CD4-positive, alpha-beta T cell treated with Interleukin-15 for 1 hour (primary cell): ENCODE measurements at regions not wholly inside any gene's neighbourhood (a gene's known extent, or its start where the extent isn't known, plus 50 kb on each side); places are given as distances from the start of the nearest gene placed in this dataset.

ENCODE experiments used
- DNase-seq: peaks from one replicate; pipeline ENCODE4 v3.0.0-alpha.2; 2020

DNA sequence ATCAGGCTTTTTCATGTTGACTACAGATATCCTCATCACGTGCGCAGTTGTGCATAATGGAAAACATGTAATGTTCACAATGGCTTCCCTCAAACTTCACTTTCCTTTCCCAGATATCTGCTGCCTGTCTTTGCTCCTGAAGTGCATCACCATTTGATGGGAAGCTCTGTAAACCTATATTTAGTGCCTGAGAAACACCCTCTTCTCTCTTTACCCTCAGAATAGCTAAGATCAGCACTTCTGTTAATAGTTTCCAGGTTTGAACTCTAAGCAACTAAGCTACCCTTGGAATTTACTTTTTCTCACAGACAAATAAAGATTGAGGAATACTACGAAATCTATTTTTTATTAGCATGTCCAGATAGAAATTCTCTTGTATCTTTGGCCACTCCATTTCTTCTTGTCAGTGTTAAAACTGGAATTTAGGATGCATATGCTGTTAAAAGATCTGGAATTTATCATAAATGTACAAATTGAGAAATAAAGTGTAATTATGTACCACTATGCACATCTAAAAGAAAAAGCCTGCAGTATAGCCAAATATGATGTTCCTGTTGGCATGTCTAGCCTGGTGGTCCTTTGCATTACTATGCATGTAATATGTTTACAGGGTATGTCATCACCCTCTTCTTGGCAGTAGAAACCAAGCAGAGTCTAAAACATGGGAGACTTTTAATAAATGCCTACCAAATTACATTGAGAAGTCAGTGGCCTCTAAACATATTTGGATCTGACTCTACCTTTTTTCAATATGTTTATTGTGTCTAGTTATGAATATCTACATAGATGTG, 278.7 kb downstream of the FIGN start:
- no peak for DNase-seq

DNA sequence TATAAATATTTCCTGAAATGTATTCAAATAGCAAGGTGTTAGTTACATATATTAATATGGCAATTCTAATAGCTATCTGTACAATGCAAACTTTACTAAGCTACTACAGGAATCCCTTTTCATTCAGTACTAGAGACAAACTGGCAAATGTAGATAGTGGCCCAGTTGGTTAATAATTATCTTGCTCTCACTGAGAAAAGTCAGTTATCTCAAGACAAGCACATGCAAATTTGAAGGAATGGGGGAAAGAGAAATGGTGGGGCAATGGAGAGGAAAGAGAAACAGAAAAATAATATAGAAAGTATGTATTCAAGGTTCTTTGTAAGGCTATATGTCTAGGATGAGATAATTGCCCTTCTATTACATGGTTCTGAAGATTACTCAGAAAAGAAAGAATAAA, 280.0 kb downstream of the FIGN start:
- DNase-seq, result no peak

DNA sequence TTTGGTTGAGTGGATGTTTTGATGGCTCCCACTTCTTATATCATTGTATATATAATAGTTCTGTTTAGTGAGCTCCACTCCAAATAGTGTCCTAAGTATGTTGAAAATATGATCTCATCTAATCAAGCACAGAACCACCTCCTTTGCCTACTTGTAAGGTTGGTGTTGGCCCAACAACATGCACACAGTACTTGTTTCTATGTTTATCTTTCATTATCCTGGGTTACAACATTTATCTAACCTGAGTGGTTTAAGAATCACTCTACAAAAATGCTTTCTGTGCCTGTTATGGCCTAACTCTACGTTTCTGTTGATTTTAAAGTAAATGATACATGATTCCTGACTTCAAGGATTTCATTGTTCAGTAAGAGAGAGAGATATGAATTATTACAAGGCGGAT, 281.9 kb downstream of the FIGN start:
- DNase-seq, result no peak

DNA sequence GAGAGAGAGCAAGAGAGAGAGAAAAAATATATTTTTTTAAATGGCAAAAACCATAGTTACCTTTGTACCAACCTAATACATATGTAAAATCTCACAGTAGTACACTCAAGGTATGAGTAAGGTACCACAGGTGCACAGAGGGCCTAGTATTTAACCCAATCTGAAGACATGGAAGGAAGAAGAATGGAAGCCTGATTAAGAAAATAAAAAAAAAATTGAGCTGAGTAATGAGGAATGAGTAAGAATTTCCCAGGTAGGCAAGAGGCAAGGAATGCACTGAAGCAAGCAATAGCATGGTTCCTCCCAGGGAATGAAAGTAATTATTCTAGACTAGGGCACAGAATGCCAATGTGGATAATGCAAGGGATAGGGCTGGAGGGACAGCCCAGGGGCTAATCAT, 294.2 kb downstream of the FIGN start:
- DNase-seq, result no peak

DNA sequence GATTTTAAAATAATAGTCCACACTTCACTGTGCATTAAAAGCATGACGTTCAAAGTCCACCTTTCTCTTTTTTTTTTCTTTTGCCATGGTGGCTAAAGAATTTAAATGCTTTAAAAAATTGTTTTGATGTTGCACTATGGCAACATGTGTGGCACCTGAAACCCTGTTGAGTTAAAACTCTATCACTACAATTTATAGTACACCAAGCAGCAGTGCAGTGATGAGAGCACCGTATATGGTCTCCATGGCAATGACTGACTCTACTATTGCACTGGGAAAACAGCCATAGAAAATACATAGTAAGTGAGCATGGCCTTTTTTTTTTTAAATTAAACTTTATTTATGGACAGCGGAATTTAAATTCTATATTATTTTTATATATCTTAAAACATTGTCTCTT, 298.8 kb downstream of the FIGN start:
- no peak for DNase-seq

DNA sequence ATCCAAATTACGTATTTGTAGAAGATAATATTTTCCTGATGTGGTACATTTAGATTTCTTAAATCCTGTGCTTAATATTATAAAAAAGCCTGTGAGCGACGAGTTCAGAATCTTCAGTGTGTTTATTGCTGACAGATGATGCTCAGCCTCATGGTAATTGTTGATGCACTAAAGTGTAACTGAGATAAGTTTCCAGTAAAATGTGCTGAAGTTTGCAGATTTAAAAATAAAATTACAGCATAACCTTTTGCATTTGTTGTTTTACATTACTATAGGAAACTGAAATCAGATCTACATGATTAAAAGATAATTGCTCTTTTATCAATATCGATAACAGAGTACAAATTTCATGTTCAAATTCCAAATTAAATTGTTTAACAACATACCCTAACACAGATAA, 307.6 kb downstream of the FIGN start:
- no peak for DNase-seq

DNA sequence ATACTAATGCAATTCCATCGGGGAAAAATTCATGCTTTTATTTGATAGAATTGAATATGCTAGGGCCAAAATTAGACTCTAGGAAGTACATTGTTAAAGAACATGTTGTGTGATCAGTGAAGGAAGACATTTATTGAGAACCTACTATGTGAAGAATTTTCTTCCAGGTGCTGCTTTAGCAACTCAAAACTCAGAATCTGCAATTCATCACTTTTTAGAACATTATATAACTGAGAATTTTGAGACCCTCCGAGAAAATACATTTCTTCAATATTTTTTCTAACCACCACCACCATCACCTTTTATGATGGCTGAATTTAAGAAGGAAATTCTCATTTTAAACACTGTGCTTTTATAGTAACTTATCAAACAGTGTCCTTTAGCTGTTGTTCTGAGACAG, 315.2 kb downstream of the FIGN start:
- DNase-seq, result no peak

DNA sequence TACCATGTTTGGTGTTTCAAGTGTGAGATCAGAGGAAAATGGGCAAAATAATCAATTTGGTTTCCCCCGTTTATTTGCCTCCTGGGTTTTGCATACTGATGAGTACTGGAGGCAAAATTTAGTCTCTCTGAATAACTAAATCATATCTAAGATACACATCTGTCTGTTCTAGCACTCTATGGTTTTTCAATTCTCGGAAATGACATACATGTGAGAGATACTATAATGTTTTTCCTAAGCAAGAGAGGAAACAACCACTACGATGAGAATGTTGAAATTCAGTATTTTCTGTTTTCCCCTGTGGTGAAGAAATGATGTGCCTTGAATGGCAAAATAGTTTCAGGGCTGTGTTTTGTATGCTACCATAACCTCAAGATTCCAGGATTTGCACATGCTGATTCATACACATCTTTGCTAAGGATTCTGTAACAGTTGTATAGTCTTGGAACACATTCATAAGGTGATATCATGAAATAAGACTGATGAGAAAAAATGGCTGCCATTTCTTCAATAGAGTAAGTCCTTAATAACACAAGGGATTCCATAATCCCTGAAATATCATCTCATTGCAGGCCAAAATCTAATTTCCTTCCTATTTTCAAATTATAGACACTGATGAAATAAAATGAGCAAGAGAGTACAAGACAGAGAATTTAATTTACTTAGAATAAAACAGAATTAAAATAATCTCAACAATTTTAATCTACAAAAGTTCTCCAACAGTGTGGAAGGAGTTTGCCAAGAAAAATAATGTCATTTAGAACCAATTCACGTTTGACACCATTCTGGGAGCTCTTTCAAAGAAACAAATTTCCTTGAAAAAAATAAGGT, 316.6 kb downstream of the FIGN start:
- no peak for DNase-seq

DNA sequence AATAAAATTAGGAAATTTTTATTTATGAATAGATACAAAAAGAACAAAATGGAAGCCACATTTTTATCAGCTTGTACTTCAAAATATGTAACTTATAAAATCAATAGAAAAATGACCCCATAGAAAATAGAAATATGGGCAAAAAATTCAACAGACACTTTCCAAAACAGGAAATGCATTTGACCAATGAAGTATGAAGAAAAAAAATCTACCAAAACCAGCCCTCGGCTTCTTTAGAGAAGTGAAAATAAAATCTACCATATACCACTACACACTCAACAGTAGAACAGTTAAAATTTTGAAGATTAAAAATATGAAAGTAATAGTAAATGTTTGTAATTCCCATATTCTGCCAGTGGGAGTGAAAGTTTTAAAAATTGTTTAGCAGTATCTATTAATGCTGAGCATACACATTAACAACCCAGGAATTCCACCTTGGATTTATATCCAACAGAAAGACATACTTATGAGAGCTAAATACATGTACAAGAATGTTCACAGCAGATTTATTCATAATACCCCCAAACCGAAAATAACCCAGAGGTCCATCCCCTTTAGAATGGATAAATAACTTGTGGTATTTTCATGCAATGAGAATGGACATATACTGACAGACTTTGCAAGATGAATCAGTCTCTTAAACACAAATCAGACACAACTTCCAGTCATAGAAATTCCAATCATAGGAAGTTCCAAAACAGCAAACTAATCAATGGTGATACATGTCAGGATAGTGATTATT, 318.0 kb downstream of the FIGN start:
- no peak for DNase-seq

DNA sequence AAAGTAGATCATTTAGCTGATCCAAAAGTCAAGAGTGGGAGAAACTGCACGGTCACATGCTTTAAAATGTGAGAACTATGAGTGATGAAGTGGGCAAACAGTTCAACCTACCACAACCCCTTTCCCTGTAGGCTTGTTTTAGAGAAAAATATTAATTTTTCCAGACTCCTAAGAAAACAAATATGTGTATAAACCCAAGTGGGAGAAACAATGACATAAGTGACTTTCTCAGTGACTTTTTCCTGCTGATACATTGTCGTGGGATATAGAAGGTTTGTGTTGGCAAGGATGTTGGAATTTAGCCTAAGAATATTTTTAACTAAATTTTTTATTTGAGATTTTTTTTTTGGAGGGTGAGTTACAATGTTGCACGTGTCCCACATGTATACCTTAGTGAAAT, 321.7 kb downstream of the FIGN start:
- no peak for DNase-seq

DNA sequence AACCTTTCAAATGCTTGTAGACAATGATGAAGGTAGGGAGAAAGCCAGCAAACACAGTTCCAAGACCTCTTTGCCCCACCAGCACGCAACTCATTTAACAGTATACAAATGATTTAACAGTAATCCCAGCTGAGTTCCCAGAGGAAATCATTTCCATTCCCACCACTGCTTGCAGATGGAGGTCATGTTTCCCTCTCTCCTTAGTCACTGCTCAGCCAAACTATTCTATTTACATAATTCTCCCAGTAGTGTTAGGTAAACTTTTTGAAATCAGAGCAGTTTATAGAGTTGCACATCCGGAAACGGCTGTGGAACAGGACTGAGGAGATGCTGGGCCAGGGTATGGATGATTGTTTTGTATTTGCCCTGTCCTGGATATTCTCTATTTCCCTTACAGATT, 328.5 kb downstream of the FIGN start:
- DNase-seq, result no peak

DNA sequence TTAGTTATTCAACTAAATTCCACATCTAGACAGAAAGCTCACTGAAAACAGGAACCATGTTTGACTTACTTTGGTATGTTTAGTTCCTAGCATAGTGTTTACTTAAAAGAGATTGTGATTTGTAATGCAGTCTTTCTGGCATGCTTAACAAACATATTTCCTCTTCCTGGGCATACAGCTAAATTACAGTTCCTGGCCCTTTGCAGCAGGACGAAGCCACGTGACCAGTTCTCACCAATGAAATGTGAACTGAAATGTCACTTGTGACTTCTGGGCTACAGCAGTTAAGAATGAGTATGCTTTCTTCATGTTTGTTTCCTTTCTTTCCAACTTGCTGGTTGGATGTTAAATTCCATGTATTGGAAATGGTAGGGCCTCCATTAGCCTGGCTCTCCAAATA, 330.5 kb downstream of the FIGN start:
- no peak for DNase-seq

DNA sequence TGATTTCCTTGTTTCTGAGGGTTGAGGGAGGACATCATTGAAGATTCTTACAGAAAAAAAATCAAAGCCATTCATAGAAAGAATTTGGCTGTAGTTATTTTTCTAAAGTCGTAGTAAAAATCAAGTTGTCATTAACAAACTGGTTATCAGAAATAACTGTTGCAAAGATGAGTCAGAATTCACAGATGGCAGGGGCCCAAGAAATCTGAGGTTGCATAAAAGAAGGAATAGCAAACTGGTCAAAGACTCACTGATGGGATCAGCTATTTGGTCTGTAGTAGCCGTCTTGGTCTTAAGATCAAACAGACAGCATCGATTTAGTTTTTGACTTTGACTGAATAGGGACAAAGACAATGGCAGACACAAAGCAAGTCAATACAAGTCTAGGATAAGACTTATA, 334.3 kb downstream of the FIGN start:
- no peak for DNase-seq

DNA sequence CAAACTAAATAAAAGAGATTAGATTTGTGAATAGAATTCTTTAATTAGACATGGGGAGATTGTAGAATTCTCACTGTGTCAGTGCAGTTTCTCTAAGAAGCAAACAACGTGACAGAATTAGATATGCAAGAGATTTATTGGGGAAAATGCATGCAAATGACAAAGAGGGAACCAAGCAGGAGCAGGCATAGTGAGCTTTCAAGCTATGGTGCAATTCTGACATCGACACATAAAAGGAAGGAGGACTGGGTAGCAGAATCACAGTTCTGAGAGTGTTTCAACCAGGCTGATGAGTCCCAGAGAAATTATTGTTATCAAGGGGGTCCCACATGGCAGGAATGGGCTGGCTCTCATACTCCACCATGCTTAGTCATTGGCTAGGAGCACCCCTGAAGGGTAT, 338.4 kb downstream of the FIGN start:
- DNase-seq, result no peak

DNA sequence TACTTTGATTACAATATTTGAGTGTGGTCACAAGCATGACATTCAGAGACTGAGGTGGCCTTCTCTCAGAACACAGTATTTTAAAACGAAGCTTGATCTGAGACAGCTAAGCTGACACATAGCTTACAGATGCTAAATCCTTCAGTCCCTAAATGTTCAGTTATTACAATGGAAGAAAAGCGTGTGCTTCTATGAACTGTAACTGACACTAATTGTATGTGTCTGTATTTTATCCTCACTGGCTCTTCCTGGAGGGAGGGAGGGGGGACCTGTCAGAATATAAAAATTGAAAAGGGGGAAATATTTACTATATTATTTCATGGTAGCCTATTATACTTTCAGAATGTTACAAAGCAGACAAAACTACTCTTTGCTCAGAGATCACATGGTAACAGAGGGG, 340.2 kb downstream of the FIGN start:
- no peak for DNase-seq

DNA sequence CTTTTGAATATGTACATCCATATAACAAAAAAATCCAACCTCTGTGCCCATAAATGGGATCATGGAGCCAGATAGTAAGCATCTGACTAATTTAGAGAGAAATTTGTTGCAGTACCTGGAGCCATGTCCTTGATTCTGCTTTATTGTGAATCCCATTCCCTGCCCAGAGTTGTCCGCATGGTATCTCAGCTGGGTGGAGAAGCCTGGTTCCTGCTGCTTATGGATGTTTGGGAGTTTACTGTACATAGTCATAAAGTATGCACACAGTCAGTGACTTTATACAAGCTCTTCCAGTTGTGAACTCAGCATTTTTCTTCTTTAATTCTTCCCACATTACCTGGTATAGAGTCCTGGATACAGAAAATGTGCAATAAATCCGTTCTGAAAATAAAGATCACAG, 346.0 kb downstream of the FIGN start:
- DNase-seq, result no peak

DNA sequence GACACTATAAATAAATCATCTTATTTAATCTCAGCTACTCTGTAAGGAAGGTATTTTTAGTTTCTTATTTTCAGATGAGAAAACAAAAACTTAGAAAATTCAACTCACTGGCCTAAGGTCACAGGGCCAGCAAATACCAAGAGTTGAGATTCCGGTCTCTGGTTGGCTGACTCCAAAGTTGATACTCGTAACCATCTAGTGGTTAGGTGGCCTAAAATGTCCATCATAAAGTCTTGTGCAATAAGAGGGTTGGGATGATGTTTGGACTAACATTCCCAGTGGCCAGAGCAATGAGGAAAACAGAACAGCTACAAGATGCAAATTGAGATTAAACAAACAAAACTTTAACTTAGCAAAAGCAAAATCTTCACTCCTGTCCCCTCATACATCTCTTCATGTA, 360.3 kb downstream of the FIGN start:
- DNase-seq, result no peak

DNA sequence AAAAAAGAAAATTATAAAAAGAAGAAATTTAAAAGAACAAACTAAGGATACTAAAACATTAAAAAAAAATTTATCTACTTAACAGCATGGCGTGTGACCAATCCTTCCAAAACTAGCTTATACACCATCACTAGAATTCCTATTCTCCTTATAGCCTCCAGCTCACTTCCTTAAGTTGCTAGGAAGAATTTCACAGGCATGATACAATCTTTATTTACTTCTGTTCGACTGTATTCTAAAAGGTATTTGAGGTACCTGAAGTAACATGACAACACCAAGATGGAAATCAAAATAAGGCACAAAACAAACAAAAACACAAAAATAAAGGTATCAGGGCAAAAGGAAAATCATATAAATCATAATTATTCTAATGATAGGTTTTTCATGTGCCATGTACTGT, 360.7 kb downstream of the FIGN start:
- DNase-seq, result no peak

DNA sequence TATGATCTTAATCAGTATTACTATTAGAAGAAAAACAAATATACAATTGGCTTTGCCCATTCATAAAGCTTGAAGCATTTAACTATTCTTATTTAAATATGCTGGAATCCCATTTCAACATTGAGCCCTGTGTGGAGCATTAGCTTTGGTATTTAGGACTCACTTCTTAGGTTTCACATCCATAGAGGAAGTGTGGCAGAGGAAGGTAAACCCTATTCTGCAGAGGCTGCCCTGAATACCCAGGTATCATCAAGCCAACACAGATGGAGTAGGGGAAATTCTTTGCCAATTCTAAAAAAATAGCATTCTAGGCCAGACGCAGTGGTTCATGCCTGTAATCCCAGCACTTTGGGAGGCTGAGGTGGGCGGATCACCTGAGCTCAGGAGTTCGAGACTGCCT, 361.5 kb downstream of the FIGN start:
- DNase-seq, result no peak

DNA sequence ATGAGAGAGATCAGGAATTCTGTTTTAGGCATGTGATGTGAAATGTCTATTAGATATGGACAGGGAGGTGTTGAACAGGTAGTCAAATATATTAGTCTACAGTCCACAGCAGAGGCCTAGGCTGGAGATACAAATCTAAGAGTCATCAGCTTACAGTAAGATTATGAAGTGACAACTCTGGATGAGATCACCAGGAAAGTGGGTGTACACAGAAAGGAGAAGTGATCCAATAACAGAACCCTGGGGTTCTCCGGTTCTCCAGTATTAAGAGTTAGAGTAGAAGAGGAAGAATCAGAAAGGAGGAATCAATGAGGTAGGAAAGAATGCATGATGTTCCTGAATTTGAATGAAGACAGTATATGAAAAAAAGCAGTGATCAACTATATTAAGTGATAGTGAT, 362.3 kb downstream of the FIGN start:
- no peak for DNase-seq

DNA sequence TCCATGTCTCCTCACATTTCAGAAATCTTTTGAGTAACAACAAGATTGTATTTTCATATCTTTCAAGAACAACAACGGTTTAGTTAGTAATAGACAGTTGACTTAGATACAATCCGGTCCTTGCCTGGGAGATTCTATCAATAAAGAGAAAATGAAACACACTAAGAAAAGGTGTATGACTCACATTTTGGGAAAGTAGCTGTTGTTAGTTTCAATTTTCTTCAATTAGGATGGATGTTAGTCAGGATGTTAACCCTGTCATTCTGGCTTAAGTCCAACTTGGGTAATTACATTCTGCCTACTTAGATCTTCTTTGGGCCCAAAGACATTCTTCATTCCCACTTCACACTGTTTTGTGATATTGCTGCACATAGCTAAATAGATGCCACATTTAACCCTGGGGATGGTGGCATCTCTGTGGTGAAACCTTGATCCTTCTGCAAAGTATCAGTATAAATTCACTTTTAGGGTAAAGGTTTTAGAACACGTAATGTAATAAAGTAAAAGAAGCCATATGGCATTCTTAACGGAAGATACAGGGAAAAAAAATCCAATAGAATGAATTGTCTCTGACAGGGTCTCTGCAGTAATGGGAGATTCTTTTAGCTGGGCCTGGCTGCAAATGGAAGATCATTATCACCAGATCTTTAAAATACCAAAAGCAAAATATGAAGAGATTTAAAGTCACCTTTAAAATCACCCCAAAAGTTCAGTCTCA, 365.5 kb downstream of the FIGN start:
- no peak for DNase-seq

DNA sequence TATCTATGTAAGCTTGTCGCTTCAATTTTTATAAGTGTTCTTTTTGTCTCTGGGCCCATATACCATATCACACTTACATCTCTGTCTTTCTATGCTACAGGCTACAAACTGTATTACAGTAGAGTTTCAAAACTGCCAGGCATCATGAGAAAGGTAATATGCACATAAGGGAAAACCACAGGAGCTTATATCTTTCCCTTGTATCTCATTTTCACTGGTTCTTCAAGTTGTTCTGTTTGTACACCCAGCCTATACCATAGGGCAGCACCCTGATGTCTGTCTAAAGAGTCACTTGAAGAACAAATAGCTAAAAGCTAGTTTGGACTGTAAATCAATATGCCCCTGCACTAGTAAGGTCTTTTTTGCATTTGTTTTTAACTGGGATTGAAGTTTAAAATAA, 366.7 kb downstream of the FIGN start:
- DNase-seq, result no peak

DNA sequence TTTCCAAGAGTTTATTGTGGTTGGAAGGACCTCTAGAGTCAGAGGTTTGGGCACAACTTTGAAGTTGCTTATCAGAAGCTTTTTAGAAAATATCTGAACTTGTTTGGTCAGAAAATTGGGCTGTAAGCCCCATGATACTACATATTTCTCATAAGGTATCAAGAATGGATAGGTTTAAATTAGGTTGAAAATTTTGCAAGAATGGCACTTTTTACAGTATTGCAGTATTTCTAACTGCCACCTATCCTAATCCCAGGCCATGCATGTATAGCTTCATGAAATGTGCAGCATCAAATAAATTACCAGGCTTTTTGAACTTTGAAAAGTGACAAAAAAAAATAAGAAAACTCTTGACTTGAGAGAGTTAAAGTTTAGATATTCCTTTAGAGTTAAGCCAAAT, 367.2 kb downstream of the FIGN start:
- DNase-seq, result no peak
